ENCODE measurements at regions not wholly inside any gene's neighbourhood (a gene's known extent, or its start where the extent isn't known, plus 50 kb on each side); places are given as distances from the start of the nearest gene placed in this dataset.

DNA sequence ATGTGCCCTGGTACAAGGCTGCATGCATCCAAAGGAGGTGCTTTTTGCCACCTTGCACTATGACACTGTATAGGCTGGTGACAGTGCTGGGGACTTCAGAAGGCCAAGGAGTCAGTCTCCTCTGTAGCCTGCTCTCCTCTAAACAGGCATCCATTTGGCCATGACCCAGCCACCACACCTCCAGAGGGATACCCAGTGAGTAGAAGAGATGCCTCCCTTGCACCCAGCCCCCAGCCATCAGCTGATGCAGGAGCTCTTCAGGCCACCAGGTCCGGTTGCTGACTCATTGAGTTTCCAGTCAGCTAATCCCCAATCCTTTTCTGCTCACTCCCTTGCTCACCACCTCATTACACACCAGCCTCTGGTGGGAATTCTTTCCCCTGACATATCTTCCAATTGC, 99.8 kb downstream of the PJA1 start:
- Histone ChIP-seq H3K27ac (ENCODE audit: low read depth in 1 of 2, low read length in 1 of 2) (no peak overlapping the region), H3K4me3 (no peak overlapping the region), H3K27me3 (ENCODE audit: control insufficient read depth in 3 of 3, insufficient read depth in 3 of 3, low read length in 2 of 3) (no peaks in the 10 kb centered on the region), H3K9me3 (ENCODE audit: control insufficient read depth in 4 of 4, insufficient read depth in 3 of 4, low read length in 3 of 4) (peaks cover 0 to 14% (median 0%) of the 10 kb centered on the region in 4 donors), H3K9ac (ENCODE audit: insufficient read depth in 1 of 2, low read length in 2 of 2) (no peak overlapping the region), H3K4me1 (ENCODE audit: control insufficient read depth in 5 of 5, insufficient read depth in 5 of 5, low read length in 5 of 5) (peaks cover 0 to 35% (median 1%) of the 10 kb centered on the region in 5 donors), H3K36me3 (ENCODE audit: control insufficient read depth in 4 of 4, insufficient read depth in 4 of 4, low read length in 4 of 4) (no peaks in the 10 kb centered on the region)
- ATAC-seq (ENCODE audit: insufficient read depth, low FRiP score) (no peak), DNase-seq (peak in 1 of 3 donors; percentile 7)
- 79 to 91% methylated on average over 1 of the region's 1 CpG for WGBS, 2 donors
- TF ChIP-seq, protein P1, sequence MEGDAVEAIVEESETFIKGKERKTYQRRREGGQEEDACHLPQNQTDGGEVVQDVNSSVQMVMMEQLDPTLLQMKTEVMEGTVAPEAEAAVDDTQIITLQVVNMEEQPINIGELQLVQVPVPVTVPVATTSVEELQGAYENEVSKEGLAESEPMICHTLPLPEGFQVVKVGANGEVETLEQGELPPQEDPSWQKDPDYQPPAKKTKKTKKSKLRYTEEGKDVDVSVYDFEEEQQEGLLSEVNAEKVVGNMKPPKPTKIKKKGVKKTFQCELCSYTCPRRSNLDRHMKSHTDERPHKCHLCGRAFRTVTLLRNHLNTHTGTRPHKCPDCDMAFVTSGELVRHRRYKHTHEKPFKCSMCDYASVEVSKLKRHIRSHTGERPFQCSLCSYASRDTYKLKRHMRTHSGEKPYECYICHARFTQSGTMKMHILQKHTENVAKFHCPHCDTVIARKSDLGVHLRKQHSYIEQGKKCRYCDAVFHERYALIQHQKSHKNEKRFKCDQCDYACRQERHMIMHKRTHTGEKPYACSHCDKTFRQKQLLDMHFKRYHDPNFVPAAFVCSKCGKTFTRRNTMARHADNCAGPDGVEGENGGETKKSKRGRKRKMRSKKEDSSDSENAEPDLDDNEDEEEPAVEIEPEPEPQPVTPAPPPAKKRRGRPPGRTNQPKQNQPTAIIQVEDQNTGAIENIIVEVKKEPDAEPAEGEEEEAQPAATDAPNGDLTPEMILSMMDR (IDR thresholded peaks at IDR 0.05; ENCODE audit: control extremely low read depth, extremely low read depth) = no peak

DNA sequence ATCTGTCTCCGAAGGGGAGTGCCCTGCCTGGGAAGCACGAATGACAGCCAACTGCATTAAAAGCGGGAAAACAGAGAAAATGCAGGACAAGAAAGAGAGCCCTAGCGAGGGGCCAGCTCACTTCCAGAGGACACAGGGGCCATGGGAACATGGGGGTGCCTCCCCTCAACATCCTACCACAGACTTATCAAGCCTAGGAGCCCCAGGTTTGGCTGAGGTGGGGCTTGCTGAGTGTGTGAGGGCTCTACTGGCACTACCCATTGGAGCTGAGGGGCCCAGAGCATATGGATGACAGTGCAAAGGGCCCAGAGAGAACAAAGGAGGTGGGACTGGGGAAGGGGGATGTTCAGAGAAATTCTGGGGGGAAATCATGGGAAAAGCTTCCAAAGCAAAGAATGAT, 101.8 kb downstream of the PJA1 start:
- 80 to 88% methylated on average over 4 of the region's 4 CpGs for WGBS, 2 donors
- no peaks in the 10 kb centered on the region for H3K27me3 ChIP-seq (ENCODE audit: control insufficient read depth in 3 of 3, insufficient read depth in 3 of 3, low read length in 2 of 3)
- no peak overlapping the region for H3K27ac ChIP-seq (ENCODE audit: low read depth in 1 of 2, low read length in 1 of 2)
- H3K9ac ChIP-seq (ENCODE audit: insufficient read depth in 1 of 2, low read length in 2 of 2) = no peak overlapping the region
- H3K36me3 ChIP-seq (ENCODE audit: control insufficient read depth in 4 of 4, insufficient read depth in 4 of 4, low read length in 4 of 4) = no peaks in the 10 kb centered on the region
- H3K4me3 ChIP-seq = no peak overlapping the region
- ATAC-seq (ENCODE audit: insufficient read depth, low FRiP score) (no peak), DNase-seq (peak in 1 of 3 donors; percentile 4)
- H3K9me3 ChIP-seq (ENCODE audit: control insufficient read depth in 4 of 4, insufficient read depth in 3 of 4, low read length in 3 of 4) = peaks cover 0 to 14% (median 0%) of the 10 kb centered on the region in 4 donors
- H3K4me1 ChIP-seq (ENCODE audit: control insufficient read depth in 5 of 5, insufficient read depth in 5 of 5, low read length in 5 of 5) = peaks cover 0 to 29% (median 0%) of the 10 kb centered on the region in 5 donors
- TF ChIP-seq, protein P1 (IDR thresholded peaks at IDR 0.05; ENCODE audit: control extremely low read depth, extremely low read depth) = no peak

DNA sequence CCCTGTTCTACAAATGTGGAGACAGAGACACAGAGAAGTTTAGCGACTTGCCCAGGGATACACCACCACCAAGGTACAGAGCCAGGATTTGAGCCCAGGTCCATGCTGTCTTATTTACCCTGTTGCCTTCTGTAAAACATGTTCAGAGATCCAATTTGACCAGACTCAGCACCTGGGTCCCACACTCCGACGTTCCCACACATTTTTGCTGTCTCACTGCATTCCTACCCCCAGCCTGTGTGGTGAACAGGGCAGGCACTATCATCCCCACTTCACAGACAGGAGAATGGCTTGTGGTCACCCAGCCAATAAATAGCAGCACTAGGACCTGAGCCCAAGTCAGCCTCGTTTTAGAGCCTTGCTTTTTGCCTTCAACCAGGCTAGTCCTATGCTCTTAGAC, 102.8 kb downstream of the PJA1 start:
- no peak for ATAC-seq (ENCODE audit: insufficient read depth, low FRiP score)
- no peak overlapping the region for H3K27ac ChIP-seq (ENCODE audit: low read depth in 1 of 2, low read length in 1 of 2)

More for the DNA sequence above, 102.8 kb downstream of the PJA1 start:
- Histone ChIP-seq H3K9me3 (ENCODE audit: control insufficient read depth in 4 of 4, insufficient read depth in 3 of 4, low read length in 3 of 4) (peaks cover 0 to 14% (median 0%) of the 10 kb centered on the region in 4 donors), H3K36me3 (ENCODE audit: control insufficient read depth in 4 of 4, insufficient read depth in 4 of 4, low read length in 4 of 4) (no peaks in the 10 kb centered on the region), H3K4me1 (ENCODE audit: control insufficient read depth in 5 of 5, insufficient read depth in 5 of 5, low read length in 5 of 5) (peaks cover 0 to 19% (median 0%) of the 10 kb centered on the region in 5 donors), H3K9ac (ENCODE audit: insufficient read depth in 1 of 2, low read length in 2 of 2) (no peak overlapping the region), H3K4me3 (no peak overlapping the region), H3K27me3 (ENCODE audit: control insufficient read depth in 3 of 3, insufficient read depth in 3 of 3, low read length in 2 of 3) (no peaks in the 10 kb centered on the region)
- no peak for DNase-seq
- 71 to 95% methylated on average over 4 of the region's 4 CpGs for WGBS, 2 donors
- TF ChIP-seq, protein P1 (IDR thresholded peaks at IDR 0.05; ENCODE audit: control extremely low read depth, extremely low read depth) = no peak
